HEK293 (cell line): ENCODE measurements at regions not wholly inside any gene's neighbourhood (a gene's known extent, or its start where the extent isn't known, plus 50 kb on each side); places are given as distances from the start of the nearest gene placed in this dataset.

Experiments
- CTCF ChIP-seq: fragments of 450-650 bp; formaldehyde crosslinking; IDR thresholded peaks from 2 replicates; pipeline ENCODE4 v1.5.1; 2016; ENCODE audit warnings: missing biosample characterization, missing genetic modification characterization
- PATZ1 ChIP-seq: fragments of 450-650 bp; formaldehyde crosslinking; IDR thresholded peaks from 2 replicates; pipeline ENCODE4 v1.5.1; 2016; ENCODE audit warnings: missing biosample characterization, missing genetic modification characterization
- ZNF777 ChIP-seq: fragments of 450-650 bp; formaldehyde crosslinking; IDR thresholded peaks from 2 replicates; pipeline ENCODE4 v1.5.1; 2017; ENCODE audit warnings: missing biosample characterization, missing genetic modification characterization, borderline replicate concordance
- TF ChIP-seq, protein P1 (sequence below): fragments of 450-650 bp; IDR thresholded peaks from 2 replicates; pipeline ENCODE4 v1.5.1; 2018; ENCODE audit warnings: missing biosample characterization, mild to moderate bottlenecking, missing genetic modification characterization

DNA sequence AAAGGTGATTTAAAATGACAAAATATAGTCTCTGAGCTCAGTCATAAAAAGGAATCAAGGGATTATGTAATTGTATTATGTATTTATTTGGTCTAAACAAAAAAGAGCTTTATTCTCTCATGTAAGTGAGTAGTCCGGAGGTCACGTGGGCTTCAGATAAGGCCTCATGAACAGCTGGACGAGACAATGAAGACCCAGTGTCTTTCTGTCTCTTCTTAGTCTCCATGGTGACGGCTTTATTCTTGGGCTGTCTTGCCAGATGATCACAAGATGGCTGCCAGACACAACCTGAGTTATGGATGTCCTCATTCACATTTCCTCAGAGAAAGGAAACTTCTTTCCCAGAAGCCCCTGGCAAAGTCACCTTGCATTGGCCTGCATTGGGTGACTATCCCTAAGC lies 98.6 kb downstream of the ARF6 start:
- TF ChIP-seq ZNF777 (tag by site-specific recombination) (no peak), PATZ1 (no peak), CTCF (tag by site-specific recombination) (no peak)
- TF ChIP-seq, protein P1, sequence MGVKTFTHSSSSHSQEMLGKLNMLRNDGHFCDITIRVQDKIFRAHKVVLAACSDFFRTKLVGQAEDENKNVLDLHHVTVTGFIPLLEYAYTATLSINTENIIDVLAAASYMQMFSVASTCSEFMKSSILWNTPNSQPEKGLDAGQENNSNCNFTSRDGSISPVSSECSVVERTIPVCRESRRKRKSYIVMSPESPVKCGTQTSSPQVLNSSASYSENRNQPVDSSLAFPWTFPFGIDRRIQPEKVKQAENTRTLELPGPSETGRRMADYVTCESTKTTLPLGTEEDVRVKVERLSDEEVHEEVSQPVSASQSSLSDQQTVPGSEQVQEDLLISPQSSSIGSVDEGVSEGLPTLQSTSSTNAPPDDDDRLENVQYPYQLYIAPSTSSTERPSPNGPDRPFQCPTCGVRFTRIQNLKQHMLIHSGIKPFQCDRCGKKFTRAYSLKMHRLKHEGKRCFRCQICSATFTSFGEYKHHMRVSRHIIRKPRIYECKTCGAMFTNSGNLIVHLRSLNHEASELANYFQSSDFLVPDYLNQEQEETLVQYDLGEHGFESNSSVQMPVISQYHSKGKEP (tag by site-specific recombination), result no peak
